DOHH2 (cell line): ENCODE measurements at regions not wholly inside any gene's neighbourhood (a gene's known extent, or its start where the extent isn't known, plus 50 kb on each side); places are given as distances from the start of the nearest gene placed in this dataset.
A peak's percentile ranks its signal among the peaks of the same experiment; 100 is the strongest.

Experiments used
- H3F3A ChIP-seq: fragments of 200-600 bp; sonication (generic), shearing (Covaris generic); 2 replicates; pipeline ENCODE4 v1.6.0; 2016; ENCODE audit warnings: antibody characterized with exemption, mild to moderate bottlenecking; ENCODE audit not compliant: control insufficient read depth, insufficient read depth
- H3K27ac ChIP-seq: fragments of 200-600 bp; sonication (generic); 2 replicates; pipeline ENCODE4 v1.5.1; 2014; ENCODE audit warnings: low read depth, mild to moderate bottlenecking, low read length, moderate library complexity
- H3K27me3 ChIP-seq: fragments of 200-600 bp; sonication (generic); 2 replicates; pipeline ENCODE4 v1.6.1; 2014; ENCODE audit warnings: mild to moderate bottlenecking, low read length, mixed read lengths; ENCODE audit not compliant: control insufficient read depth
- H3K36me3 ChIP-seq: fragments of 200-600 bp; sonication (generic); 2 replicates; pipeline ENCODE4 v1.6.1; 2014; ENCODE audit warnings: mild to moderate bottlenecking, low read length, moderate library complexity, mixed read lengths; ENCODE audit not compliant: control insufficient read depth
- H3K4me1 ChIP-seq: fragments of 200-600 bp; sonication (generic); 2 replicates; pipeline ENCODE4 v1.6.1; 2014; ENCODE audit warnings: mild to moderate bottlenecking, low read length, mixed read lengths; ENCODE audit not compliant: control insufficient read depth
- H3K4me2 ChIP-seq: fragments of 200-600 bp; sonication (generic); 2 replicates; pipeline ENCODE4 v1.6.0; 2014; ENCODE audit warnings: mild to moderate bottlenecking, low read length, moderate library complexity
- H3K4me3 ChIP-seq: fragments of 200-600 bp; sonication (generic); 2 replicates; pipeline ENCODE4 v1.5.1; 2014; ENCODE audit warnings: mild to moderate bottlenecking, low read length, mixed read lengths
- H3K79me2 ChIP-seq: fragments of 200-600 bp; sonication (generic); 2 replicates; pipeline ENCODE4 v1.6.1; 2014; ENCODE audit warnings: mild to moderate bottlenecking, low read length, mixed read lengths; ENCODE audit not compliant: control insufficient read depth
- H3K9me2 ChIP-seq: fragments of 200-600 bp; sonication (generic); replicated peaks from 2 replicates; pipeline ENCODE4 v1.6.1; 2014; ENCODE audit warnings: mild to moderate bottlenecking, low read length, mixed read lengths; ENCODE audit not compliant: control insufficient read depth
- H3K9me3 ChIP-seq: fragments of 200-600 bp; sonication (generic); 2 replicates; pipeline ENCODE4 v1.6.1; 2014; ENCODE audit warnings: antibody characterized with exemption, low read length, mixed read lengths; ENCODE audit not compliant: control insufficient read depth, insufficient read depth
- H4K20me1 ChIP-seq: fragments of 200-600 bp; sonication (generic); 2 replicates; pipeline ENCODE4 v1.6.0; 2014; ENCODE audit warnings: low read depth, mild to moderate bottlenecking, antibody characterized with exemption, low read length, moderate library complexity; ENCODE audit not compliant: control insufficient read depth, insufficient read depth
- CTCF ChIP-seq: fragments of 200-600 bp; sonication (generic); IDR thresholded peaks from one replicate; pipeline ENCODE4 v1.5.1; 2014; ENCODE audit warnings: antibody characterized with exemption, mild to moderate bottlenecking, low read depth, low read length; ENCODE audit not compliant: poor library complexity, severe bottlenecking
- EZH2phosphoT487 ChIP-seq: fragments of 200-600 bp; sonication (generic); IDR thresholded peaks from 2 replicates; pipeline ENCODE4 v1.6.1; 2017; ENCODE audit warnings: borderline replicate concordance, mild to moderate bottlenecking, antibody characterized with exemption, low read length, moderate library complexity, mixed read lengths

- Histone ChIP-seq H3K4me2 (no peak overlapping the region), H4K20me1 (no peaks in the 10 kb centered on the region), H3K36me3 (no peaks in the 10 kb centered on the region), H3K9me2 (no peaks in the 10 kb centered on the region), H3F3A (no peaks in the 10 kb centered on the region), H3K27me3 (0 out of 2 replicates have a peak, but pooled peaks cover 6% of the 10 kb centered on the region), H3K4me1 (peaks cover 17% of the 10 kb centered on the region), H3K79me2 (no peaks in the 10 kb centered on the region), H3K4me3 (no peak overlapping the region), H3K9me3 (no peaks in the 10 kb centered on the region), H3K27ac (no peak overlapping the region)
- no peak for TF ChIP-seq CTCF
- no peak for TF ChIP-seq EZH2phosphoT487
Measured at GRCh38 chr10:62453274-62453673, 79.1 kb downstream of the ZNF365 start.

DNA sequence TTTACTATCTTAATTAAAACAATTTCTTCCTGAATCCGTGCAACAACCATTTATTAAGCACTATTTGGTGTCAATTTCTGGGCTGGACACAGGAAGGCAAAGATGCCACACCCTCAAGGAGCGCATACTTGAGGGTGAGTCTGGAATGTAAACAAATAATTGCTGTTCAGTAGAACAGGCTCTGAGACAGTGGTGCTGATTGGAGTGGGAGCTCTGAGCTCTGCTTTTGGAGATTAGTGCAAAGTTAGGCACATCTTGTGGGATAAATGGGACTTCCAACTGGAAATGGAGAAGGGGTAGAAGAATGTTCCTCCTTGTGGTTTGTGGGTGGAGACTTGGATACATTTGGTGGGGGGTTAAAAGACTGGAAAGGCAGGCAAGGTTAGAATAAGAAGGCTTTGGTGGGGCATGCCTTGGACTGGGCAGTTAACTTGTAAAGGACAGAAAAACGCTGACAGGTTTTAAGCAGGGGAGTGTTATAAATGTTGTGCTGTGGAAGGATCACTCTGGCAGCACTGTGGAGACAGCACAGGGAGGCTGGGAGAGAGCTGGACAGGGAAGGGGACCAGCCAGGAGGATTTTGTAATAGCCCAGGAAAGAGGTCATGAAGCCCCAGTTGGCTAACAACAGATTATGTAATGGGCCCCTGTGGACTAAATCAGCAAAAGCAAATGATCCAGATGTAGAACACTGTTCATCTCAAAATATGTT is 80.7 kb downstream of the ZNF365 start:
- no peaks in the 10 kb centered on the region for H3K79me2 ChIP-seq
- no peaks in the 10 kb centered on the region for H3K9me3 ChIP-seq
- no peaks in the 10 kb centered on the region for H4K20me1 ChIP-seq
- peaks cover 17% of the 10 kb centered on the region for H3K4me1 ChIP-seq
- H3K27ac ChIP-seq = no peak overlapping the region
- 0 out of 2 replicates have a peak, but pooled peaks cover 4% of the 10 kb centered on the region for H3K27me3 ChIP-seq
- no peaks in the 10 kb centered on the region for H3K36me3 ChIP-seq
- H3K4me2 ChIP-seq = no peak overlapping the region
- no peaks in the 10 kb centered on the region for H3F3A ChIP-seq
- no peak for TF ChIP-seq EZH2phosphoT487
- TF ChIP-seq CTCF = no peak
- no peaks in the 10 kb centered on the region for H3K9me2 ChIP-seq
- no peak overlapping the region for H3K4me3 ChIP-seq

DNA sequence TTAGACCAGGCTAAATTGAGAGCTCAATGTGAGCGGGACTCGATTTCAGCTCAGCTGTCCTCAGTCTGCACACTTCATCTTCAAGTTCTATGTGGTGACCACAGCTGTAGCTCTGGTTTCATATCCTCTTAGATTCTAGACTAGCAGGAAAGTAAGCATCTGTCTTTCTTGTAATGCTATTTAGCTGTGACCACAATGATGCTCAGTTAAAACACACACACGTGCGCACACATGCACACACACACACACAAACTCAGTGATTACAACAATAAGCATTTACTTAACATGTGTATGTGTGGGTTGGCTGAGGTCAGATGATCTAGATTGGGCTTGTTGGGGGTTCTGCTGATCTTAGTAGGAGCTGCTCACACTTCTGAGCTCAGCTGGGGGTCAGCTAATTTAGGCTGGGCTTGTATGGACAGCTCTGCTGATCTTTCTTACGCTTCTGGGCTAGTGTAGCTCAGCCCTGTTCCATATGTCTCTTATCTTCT is 82.5 kb downstream of the ZNF365 start:
- Histone ChIP-seq H3F3A (no peaks in the 10 kb centered on the region), H3K36me3 (no peaks in the 10 kb centered on the region), H3K27me3 (no peaks in the 10 kb centered on the region), H3K9me2 (no peaks in the 10 kb centered on the region), H3K4me2 (peak overlapping the region; percentile 13; the same call in 1 of the 2 replicates), H3K9me3 (no peaks in the 10 kb centered on the region), H3K79me2 (no peaks in the 10 kb centered on the region), H3K27ac (no peak overlapping the region), H3K4me3 (no peak overlapping the region), H3K4me1 (peaks cover 17% of the 10 kb centered on the region), H4K20me1 (no peaks in the 10 kb centered on the region)
- TF ChIP-seq CTCF (no peak), EZH2phosphoT487 (no peak)
